SK-N-SH (cell line): ENCODE measurements at regions not wholly inside any gene's neighbourhood (a gene's known extent, or its start where the extent isn't known, plus 50 kb on each side); places are given as distances from the start of the nearest gene placed in this dataset.

Experiments used
- CTCF ChIA-PET: fragments of 300-600, 350-600 bp; formaldehyde crosslinking; extraction: SDS; loops from one replicate; lab custom pipeline; 2021; lab: Yijun Ruan, JAX
- POLR2A ChIA-PET: fragments of 350-600 bp; sonication (Branson Sonifier 250); formaldehyde crosslinking; extraction: SDS; loops from one replicate; lab custom pipeline; 2020; ENCODE audit warnings: antibody characterized with exemption, inconsistent platforms; lab: Yijun Ruan, JAX
- DNase-seq: peaks from one replicate; pipeline ENCODE4 v3.0.0; 2012
- H2AFZ ChIP-seq: fragments of 200-600 bp; sonication (generic); 2 replicates; pipeline ENCODE4 v1.8.1; 2016; ENCODE audit warnings: antibody characterized with exemption, mild to moderate bottlenecking, low read depth
- H3F3A ChIP-seq: fragments of 200-600 bp; sonication (generic); replicated peaks from 2 replicates; pipeline ENCODE3; 2016; ENCODE audit warnings: antibody characterized with exemption, mild to moderate bottlenecking; ENCODE audit not compliant: insufficient read depth
- H3K27ac ChIP-seq, 2 experiments: fragments of 200-500 bp in 1 of 2; fragments of 200-600 bp in 1 of 2; sonication (Bioruptor generic) in 1 of 2; sonication (generic), shearing (Covaris generic) in 1 of 2; 2 replicates each; pipeline versions ENCODE4 v1.5.1 to v1.6.1; 2014 to 2016; ENCODE audit warnings: low read depth in 2 of 2, inconsistent platforms in 1 of 2, low read length in 1 of 2, mild to moderate bottlenecking in 1 of 2, mixed read lengths in 1 of 2
- H3K27me3 ChIP-seq: fragments of 200-600 bp; sonication (generic), shearing (Covaris generic); 2 replicates; pipeline ENCODE4 v1.6.1; 2016; ENCODE audit warnings: mixed run types; ENCODE audit not compliant: insufficient read depth
- H3K36me3 ChIP-seq, 2 experiments: fragments of 200-500 bp in 1 of 2; fragments of 200-600 bp in 1 of 2; sonication (Bioruptor generic) in 1 of 2; sonication (generic) in 1 of 2; replicated peaks in 1 of 2; 2 replicates each; pipeline versions ENCODE3 to v1.5.1; 2014 to 2016; ENCODE audit warnings: low read length in 1 of 2, mild to moderate bottlenecking in 1 of 2; ENCODE audit not compliant: insufficient read depth in 2 of 2, control insufficient read depth in 1 of 2
- H3K4me1 ChIP-seq, 2 experiments: fragments of 200-500 bp in 1 of 2; fragments of 200-600 bp in 1 of 2; sonication (Bioruptor generic) in 1 of 2; sonication (generic), shearing (Covaris generic) in 1 of 2; 2 replicates each; pipeline versions ENCODE4 v1.5.1 to v1.6.1; 2014 to 2016; ENCODE audit warnings: low read depth in 1 of 2, low read length in 1 of 2, mixed run types in 1 of 2; ENCODE audit not compliant: insufficient read depth in 2 of 2, control insufficient read depth in 1 of 2
- H3K4me2 ChIP-seq: fragments of 200-600 bp; sonication (generic), shearing (Covaris generic); 2 replicates; pipeline ENCODE4 v1.6.1; 2017; ENCODE audit warnings: mixed run types
- H3K4me3 ChIP-seq, 2 experiments: fragments of 200-500 bp in 1 of 2; fragments of 200-600 bp in 1 of 2; sonication (Bioruptor generic) in 1 of 2; sonication (generic), shearing (Covaris generic) in 1 of 2; 2 replicates each; pipeline versions ENCODE4 v1.5.1 to v1.8.1; 2014 to 2016; ENCODE audit warnings: low read depth in 2 of 2, inconsistent platforms in 1 of 2, low read length in 1 of 2, mild to moderate bottlenecking in 1 of 2, mixed read lengths in 1 of 2, moderate library complexity in 1 of 2
- H3K79me2 ChIP-seq: fragments of 200-600 bp; sonication (generic); 2 replicates; pipeline ENCODE4 v1.8.1; 2017; ENCODE audit warnings: mild to moderate bottlenecking; ENCODE audit not compliant: insufficient read depth
- H3K9ac ChIP-seq: fragments of 200-600 bp; sonication (generic); 2 replicates; pipeline ENCODE4 v1.6.1; 2017; ENCODE audit warnings: mixed run types
- H3K9me2 ChIP-seq: fragments of 200-600 bp; sonication (generic); 2 replicates; pipeline ENCODE4 v1.6.1; 2017; ENCODE audit warnings: mixed run types
- H3K9me3 ChIP-seq: fragments of 200-600 bp; sonication (generic); 2 replicates; pipeline ENCODE4 v1.6.1; 2017; ENCODE audit warnings: mixed run types, mild to moderate bottlenecking, moderate library complexity
- H4K20me1 ChIP-seq: fragments of 200-600 bp; sonication (generic); 2 replicates; pipeline ENCODE4 v1.6.1; 2017; ENCODE audit warnings: mild to moderate bottlenecking, mixed run types; ENCODE audit not compliant: insufficient read depth
- CHD2 ChIP-seq: fragments of 150-350 bp; IDR thresholded peaks from 2 replicates; pipeline ENCODE4 v1.6.1; 2018; ENCODE audit warnings: low read length; ENCODE audit not compliant: partially characterized antibody
- FOXJ3 ChIP-seq: sonication (generic); formaldehyde crosslinking; IDR thresholded peaks from 2 replicates; pipeline ENCODE4 v1.5.1; 2020; ENCODE audit warnings: mild to moderate bottlenecking, missing genetic modification reagents
- GATA2 ChIP-seq: sonication (generic); formaldehyde crosslinking; IDR thresholded peaks from 2 replicates; pipeline ENCODE4 v1.5.0; 2020; ENCODE audit warnings: mild to moderate bottlenecking, missing genetic modification reagents
- JUND ChIP-seq: IDR thresholded peaks from 2 replicates; pipeline ENCODE4 v1.4.0; 2012
- MAX ChIP-seq: IDR thresholded peaks from 2 replicates; pipeline ENCODE4 v1.4.0; 2012; ENCODE audit warnings: low read depth
- MXI1 ChIP-seq: IDR thresholded peaks from 2 replicates; pipeline ENCODE4 v1.6.1; 2012; ENCODE audit warnings: mild to moderate bottlenecking, low read depth, low read length, improper control_type of control experiment
- POLR2AphosphoS5 ChIP-seq: IDR thresholded peaks from 2 replicates; pipeline ENCODE4 v1.6.1; 2012; ENCODE audit warnings: low read depth, low read length
- RAD21 ChIP-seq: IDR thresholded peaks from 2 replicates; pipeline ENCODE4 v1.6.1; 2012; ENCODE audit warnings: mild to moderate bottlenecking, low read length
- RCOR1 ChIP-seq: fragments of 150-350 bp; IDR thresholded peaks from 2 replicates; pipeline ENCODE4 v1.6.1; 2017; ENCODE audit warnings: antibody characterized with exemption, low read length
- SMC3 ChIP-seq: IDR thresholded peaks from 2 replicates; pipeline ENCODE4 v1.6.1; 2012; ENCODE audit warnings: low read depth, low read length, improper control_type of control experiment
- TAF1 ChIP-seq: IDR thresholded peaks from 2 replicates; pipeline ENCODE4 v1.6.1; 2012; ENCODE audit warnings: low read depth, mild to moderate bottlenecking, low read length, moderate library complexity, borderline replicate concordance
- TCF12 ChIP-seq: IDR thresholded peaks from 2 replicates; pipeline ENCODE4 v1.4.0; 2012
- WGBS: methylation state at CpG from one replicate; pipeline ENCODE4 v1.1.6; 2017; ENCODE audit warnings: low lambda C conversion rate; 5-methylcytosine and 5-hydroxymethylcytosine counted together
- TF ChIP-seq, protein P1 (sequence below): fragments of 200-600 bp; sonication (generic); IDR thresholded peaks from 2 replicates; pipeline ENCODE4 v1.6.1; 2017; ENCODE audit warnings: antibody characterized with exemption, mild to moderate bottlenecking, moderate library complexity
- TF ChIP-seq, protein P2 (sequence below): IDR thresholded peaks from 2 replicates; pipeline ENCODE4 v1.4.0; 2012; ENCODE audit warnings: low read depth, borderline replicate concordance
- TF ChIP-seq, protein P3 (sequence below): IDR thresholded peaks from 2 replicates; pipeline ENCODE4 v1.6.1; 2012; ENCODE audit warnings: mild to moderate bottlenecking, low read depth, low read length, moderate library complexity
- TF ChIP-seq, protein P4 (sequence below): IDR thresholded peaks from 2 replicates; pipeline ENCODE4; 2012

- Histone ChIP-seq H3K4me1 (no peaks in the 10 kb centered on the region; a peak in 1 of 4 replicates), H3F3A (no peaks in the 10 kb centered on the region), H3K9me2 (no peaks in the 10 kb centered on the region), H3K36me3 (no peaks in the 10 kb centered on the region), H3K9me3 (no peaks in the 10 kb centered on the region), H4K20me1 (no peaks in the 10 kb centered on the region), H3K4me2 (no peak overlapping the region), H3K79me2 (no peaks in the 10 kb centered on the region), H3K27ac (no peak overlapping the region), H3K27me3 (no peaks in the 10 kb centered on the region), H3K4me3 (no peak overlapping the region), H3K9ac (no peak overlapping the region), H2AFZ (no peak overlapping the region)
- TF ChIP-seq, protein P1, sequence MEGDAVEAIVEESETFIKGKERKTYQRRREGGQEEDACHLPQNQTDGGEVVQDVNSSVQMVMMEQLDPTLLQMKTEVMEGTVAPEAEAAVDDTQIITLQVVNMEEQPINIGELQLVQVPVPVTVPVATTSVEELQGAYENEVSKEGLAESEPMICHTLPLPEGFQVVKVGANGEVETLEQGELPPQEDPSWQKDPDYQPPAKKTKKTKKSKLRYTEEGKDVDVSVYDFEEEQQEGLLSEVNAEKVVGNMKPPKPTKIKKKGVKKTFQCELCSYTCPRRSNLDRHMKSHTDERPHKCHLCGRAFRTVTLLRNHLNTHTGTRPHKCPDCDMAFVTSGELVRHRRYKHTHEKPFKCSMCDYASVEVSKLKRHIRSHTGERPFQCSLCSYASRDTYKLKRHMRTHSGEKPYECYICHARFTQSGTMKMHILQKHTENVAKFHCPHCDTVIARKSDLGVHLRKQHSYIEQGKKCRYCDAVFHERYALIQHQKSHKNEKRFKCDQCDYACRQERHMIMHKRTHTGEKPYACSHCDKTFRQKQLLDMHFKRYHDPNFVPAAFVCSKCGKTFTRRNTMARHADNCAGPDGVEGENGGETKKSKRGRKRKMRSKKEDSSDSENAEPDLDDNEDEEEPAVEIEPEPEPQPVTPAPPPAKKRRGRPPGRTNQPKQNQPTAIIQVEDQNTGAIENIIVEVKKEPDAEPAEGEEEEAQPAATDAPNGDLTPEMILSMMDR = peak; percentile 46
- TF ChIP-seq MAX (no peak), TCF12 (no peak), CHD2 (no peak), RAD21 (peak; percentile 44; the same call in 1 of the 2 replicates), SMC3 (0 out of 2 replicates have a peak, but pooled peaks have one; percentile 8)
- TF ChIP-seq, protein P2, sequence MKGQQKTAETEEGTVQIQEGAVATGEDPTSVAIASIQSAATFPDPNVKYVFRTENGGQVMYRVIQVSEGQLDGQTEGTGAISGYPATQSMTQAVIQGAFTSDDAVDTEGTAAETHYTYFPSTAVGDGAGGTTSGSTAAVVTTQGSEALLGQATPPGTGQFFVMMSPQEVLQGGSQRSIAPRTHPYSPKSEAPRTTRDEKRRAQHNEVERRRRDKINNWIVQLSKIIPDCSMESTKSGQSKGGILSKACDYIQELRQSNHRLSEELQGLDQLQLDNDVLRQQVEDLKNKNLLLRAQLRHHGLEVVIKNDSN = no peak
- DNase-seq = peak; percentile 11
- WGBS = 24% methylated on average over 2 of the region's 2 CpGs
- ChIA-PET POLR2A (no interaction called here), CTCF (interaction anchor here (1.1 to 1.3 kb wide), 3 partner anchors 40 to 67 kb away, joined by 3 to 5 read pairs (median 3); no protein-coding TSS in a partner anchor)
Observed at GRCh38 chr6:68572525-68572924, 62.6 kb upstream of the ADGRB3 start.

GRCh38 chr6:68559716-68560115 lies 75.4 kb upstream of the ADGRB3 start:
- Histone ChIP-seq H3K27me3 (no peaks in the 10 kb centered on the region), H3K4me3 (no peak overlapping the region), H3K27ac (peak overlapping the region in 1 of 2 experiments; percentile 55; a peak in 2 of 4 replicates), H3K9ac (no peak overlapping the region), H3K4me1 (peaks cover 0 to 2% of the 10 kb centered on the region in 2 experiments; a peak in 2 of 4 replicates), H3K9me2 (no peaks in the 10 kb centered on the region), H3K4me2 (no peak overlapping the region), H3K79me2 (no peaks in the 10 kb centered on the region), H3K9me3 (no peaks in the 10 kb centered on the region), H2AFZ (no peak overlapping the region), H4K20me1 (no peaks in the 10 kb centered on the region), H3F3A (no peaks in the 10 kb centered on the region), H3K36me3 (no peaks in the 10 kb centered on the region)
- WGBS = 58% methylated on average over 5 of the region's 5 CpGs
- ChIA-PET CTCF (interaction anchor here (1.2 to 2.4 kb wide), 4 partner anchors 14 to 225 kb away, joined by 3 to 10 read pairs (median 4); no protein-coding TSS in a partner anchor), POLR2A (interaction anchor here (1.7 kb wide), 1 partner anchor 75 kb away, joined by 7 read pairs; the partner anchor contains the start of gene ADGRB3)
- TF ChIP-seq RCOR1 (no peak), POLR2AphosphoS5 (no peak), JUND (no peak), MAX (no peak), FOXJ3 (CRISPR knock-in tag) (no peak), CHD2 (no peak), TAF1 (no peak), GATA2 (CRISPR knock-in tag) (no peak), MXI1 (no peak)
- TF ChIP-seq, protein P3, sequence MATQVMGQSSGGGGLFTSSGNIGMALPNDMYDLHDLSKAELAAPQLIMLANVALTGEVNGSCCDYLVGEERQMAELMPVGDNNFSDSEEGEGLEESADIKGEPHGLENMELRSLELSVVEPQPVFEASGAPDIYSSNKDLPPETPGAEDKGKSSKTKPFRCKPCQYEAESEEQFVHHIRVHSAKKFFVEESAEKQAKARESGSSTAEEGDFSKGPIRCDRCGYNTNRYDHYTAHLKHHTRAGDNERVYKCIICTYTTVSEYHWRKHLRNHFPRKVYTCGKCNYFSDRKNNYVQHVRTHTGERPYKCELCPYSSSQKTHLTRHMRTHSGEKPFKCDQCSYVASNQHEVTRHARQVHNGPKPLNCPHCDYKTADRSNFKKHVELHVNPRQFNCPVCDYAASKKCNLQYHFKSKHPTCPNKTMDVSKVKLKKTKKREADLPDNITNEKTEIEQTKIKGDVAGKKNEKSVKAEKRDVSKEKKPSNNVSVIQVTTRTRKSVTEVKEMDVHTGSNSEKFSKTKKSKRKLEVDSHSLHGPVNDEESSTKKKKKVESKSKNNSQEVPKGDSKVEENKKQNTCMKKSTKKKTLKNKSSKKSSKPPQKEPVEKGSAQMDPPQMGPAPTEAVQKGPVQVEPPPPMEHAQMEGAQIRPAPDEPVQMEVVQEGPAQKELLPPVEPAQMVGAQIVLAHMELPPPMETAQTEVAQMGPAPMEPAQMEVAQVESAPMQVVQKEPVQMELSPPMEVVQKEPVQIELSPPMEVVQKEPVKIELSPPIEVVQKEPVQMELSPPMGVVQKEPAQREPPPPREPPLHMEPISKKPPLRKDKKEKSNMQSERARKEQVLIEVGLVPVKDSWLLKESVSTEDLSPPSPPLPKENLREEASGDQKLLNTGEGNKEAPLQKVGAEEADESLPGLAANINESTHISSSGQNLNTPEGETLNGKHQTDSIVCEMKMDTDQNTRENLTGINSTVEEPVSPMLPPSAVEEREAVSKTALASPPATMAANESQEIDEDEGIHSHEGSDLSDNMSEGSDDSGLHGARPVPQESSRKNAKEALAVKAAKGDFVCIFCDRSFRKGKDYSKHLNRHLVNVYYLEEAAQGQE = no peak
- TF ChIP-seq, protein P4, sequence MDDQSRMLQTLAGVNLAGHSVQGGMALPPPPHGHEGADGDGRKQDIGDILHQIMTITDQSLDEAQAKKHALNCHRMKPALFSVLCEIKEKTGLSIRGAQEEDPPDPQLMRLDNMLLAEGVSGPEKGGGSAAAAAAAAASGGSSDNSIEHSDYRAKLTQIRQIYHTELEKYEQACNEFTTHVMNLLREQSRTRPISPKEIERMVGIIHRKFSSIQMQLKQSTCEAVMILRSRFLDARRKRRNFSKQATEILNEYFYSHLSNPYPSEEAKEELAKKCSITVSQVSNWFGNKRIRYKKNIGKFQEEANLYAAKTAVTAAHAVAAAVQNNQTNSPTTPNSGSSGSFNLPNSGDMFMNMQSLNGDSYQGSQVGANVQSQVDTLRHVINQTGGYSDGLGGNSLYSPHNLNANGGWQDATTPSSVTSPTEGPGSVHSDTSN = no peak
- TF ChIP-seq, protein P1 = no peak
- DNase-seq = no peak
